A673 (cell line): ENCODE measurements at regions not wholly inside any gene's neighbourhood (a gene's known extent, or its start where the extent isn't known, plus 50 kb on each side); places are given as distances from the start of the nearest gene placed in this dataset.

Experiments used
- BruUV-seq: library from RNA; stranded (reverse); fragments of 400-500 nt; replicated peaks from 2 replicates; lab custom pipeline; 2021; lab: Mats Ljungman, UMichigan
- CTCF ChIA-PET: fragments of 300-600 bp; sonication (Branson Sonifier 250); formaldehyde crosslinking; loops from one replicate; lab custom pipeline; 2022; ENCODE audit warnings: antibody characterized with exemption; lab: Charles Lee
- POLR2A ChIA-PET: fragments of 300-600 bp; sonication (Branson Sonifier 250); formaldehyde crosslinking; loops from one replicate; lab custom pipeline; 2022; ENCODE audit warnings: antibody characterized with exemption; ENCODE audit not compliant: low non-redundant PET; lab: Charles Lee
- DNase-seq: peaks from one replicate; pipeline ENCODE4 v3.0.0-alpha.2; 2015; ENCODE audit warnings: low spot score
- H3K27ac ChIP-seq: fragments of 200-600 bp; sonication (generic); 2 replicates; pipeline ENCODE4 v1.5.1; 2016; ENCODE audit warnings: mixed run types, low read depth, mild to moderate bottlenecking, mixed read lengths, antibody characterized with exemption, low read length; ENCODE audit not compliant: poor library complexity, severe bottlenecking
- H3K27me3 ChIP-seq: fragments of 200-600 bp; sonication (generic); replicated peaks from 2 replicates; pipeline ENCODE4 v1.6.1; 2017; ENCODE audit warnings: mixed run types, low read depth, mild to moderate bottlenecking, mixed read lengths, antibody characterized with exemption, low read length; ENCODE audit not compliant: insufficient read depth, poor library complexity
- H3K36me3 ChIP-seq: fragments of 200-600 bp; sonication (generic); 2 replicates; pipeline ENCODE4 v1.6.1; 2016; ENCODE audit warnings: mixed run types, mild to moderate bottlenecking, mixed read lengths, antibody characterized with exemption, low read length; ENCODE audit not compliant: insufficient read depth, poor library complexity, severe bottlenecking
- H3K4me1 ChIP-seq: fragments of 200-600 bp; sonication (generic); 2 replicates; pipeline ENCODE4 v1.6.1; 2017; ENCODE audit warnings: mixed run types, mild to moderate bottlenecking, mixed read lengths, antibody characterized with exemption, low read length; ENCODE audit not compliant: insufficient read depth, poor library complexity, severe bottlenecking
- H3K4me3 ChIP-seq: fragments of 200-600 bp; sonication (generic); 2 replicates; pipeline ENCODE4 v1.5.1; 2016; ENCODE audit warnings: low read depth, mixed run types, mild to moderate bottlenecking, mixed read lengths, low read length; ENCODE audit not compliant: poor library complexity, severe bottlenecking
- H3K9me3 ChIP-seq: fragments of 200-600 bp; sonication (generic); 2 replicates; pipeline ENCODE4 v1.6.1; 2016; ENCODE audit warnings: mixed run types, low read depth, mild to moderate bottlenecking, mixed read lengths, antibody characterized with exemption, low read length; ENCODE audit not compliant: poor library complexity, severe bottlenecking
- CTCF ChIP-seq: fragments of 300-800, 200-600 bp; sonication (generic); conservative IDR thresholded peaks from 2 replicates; pipeline ENCODE4 v1.5.1; 2017; ENCODE audit warnings: low read depth, mild to moderate bottlenecking, antibody characterized with exemption, low read length, moderate library complexity, mixed read lengths
- EZH2 ChIP-seq: fragments of 200-600 bp; sonication (generic); IDR thresholded peaks from 2 replicates; pipeline ENCODE4 v1.6.1; 2017; ENCODE audit warnings: borderline replicate concordance, low read depth, mild to moderate bottlenecking, mixed read lengths, antibody characterized with exemption, low read length; ENCODE audit not compliant: poor library complexity, severe bottlenecking
- intact Hi-C: fragments of 100-400 bp; cut with micrococcal nuclease; formaldehyde crosslinking; loops from one replicate; pipeline ENCODE4 v1.10.0; 2022; ENCODE audit not compliant: unreplicated experiment

GRCh38 chr18:40926679-40927078 lies 1028.4 kb upstream of the PIK3C3 start:
- no peaks in the 10 kb centered on the region for H3K27me3 ChIP-seq
- intact Hi-C loops = no loop called here
- H3K4me3 ChIP-seq = no peak overlapping the region
- TF ChIP-seq CTCF (no peak), EZH2 (no peak)
- DNase-seq = peak; percentile 12
- no peaks in the 10 kb centered on the region for H3K36me3 ChIP-seq
- ChIA-PET POLR2A (no interaction called here), CTCF (no interaction called here)
- BruUV-seq = no TSS peak
- H3K27ac ChIP-seq = no peak overlapping the region
- no peaks in the 10 kb centered on the region for H3K4me1 ChIP-seq
- H3K9me3 ChIP-seq = no peaks in the 10 kb centered on the region

- no peak for TF ChIP-seq CTCF
- TF ChIP-seq EZH2 = no peak
- H3K9me3 ChIP-seq = no peaks in the 10 kb centered on the region
- ChIA-PET POLR2A (no interaction called here), CTCF (no interaction called here)
- no peak overlapping the region for H3K27ac ChIP-seq
- BruUV-seq = no TSS peak
- H3K4me1 ChIP-seq = no peaks in the 10 kb centered on the region
- H3K4me3 ChIP-seq = no peak overlapping the region
- no peak for DNase-seq
- no peaks in the 10 kb centered on the region for H3K27me3 ChIP-seq
- intact Hi-C loops = no loop called here
- H3K36me3 ChIP-seq = no peaks in the 10 kb centered on the region
These were observed 1029.9 kb upstream of the PIK3C3 start for GRCh38 chr18:40925071-40925541.

GRCh38 chr18:40921845-40922629 lies 1033.0 kb upstream of the PIK3C3 start:
- DNase-seq = no peak
- intact Hi-C loops = no loop called here
- no TSS peak for BruUV-seq
- H3K27ac ChIP-seq = no peak overlapping the region
- no peak overlapping the region for H3K4me3 ChIP-seq
- H3K4me1 ChIP-seq = no peaks in the 10 kb centered on the region
- H3K27me3 ChIP-seq = no peaks in the 10 kb centered on the region
- CTCF ChIA-PET = no interaction called here
- TF ChIP-seq EZH2 (no peak), CTCF (no peak)
- H3K9me3 ChIP-seq = no peaks in the 10 kb centered on the region
- H3K36me3 ChIP-seq = no peaks in the 10 kb centered on the region
- POLR2A ChIA-PET = no interaction called here
